MM.1S (cell line): ENCODE measurements at regions not wholly inside any gene's neighbourhood (a gene's known extent, or its start where the extent isn't known, plus 50 kb on each side); places are given as distances from the start of the nearest gene placed in this dataset.

Experiments
- EZH2 ChIP-seq: fragments of 300-600 bp; sonication (generic); optimal IDR thresholded peaks from 2 replicates; pipeline ENCODE3; 2017; ENCODE audit warnings: low read depth, mild to moderate bottlenecking, antibody characterized with exemption, low read length, mixed read lengths
- EZH2phosphoT487 ChIP-seq: fragments of 300-600 bp; sonication (generic); IDR thresholded peaks from 2 replicates; pipeline ENCODE4 v1.6.1; 2018; ENCODE audit warnings: antibody characterized with exemption, low read length

DNA sequence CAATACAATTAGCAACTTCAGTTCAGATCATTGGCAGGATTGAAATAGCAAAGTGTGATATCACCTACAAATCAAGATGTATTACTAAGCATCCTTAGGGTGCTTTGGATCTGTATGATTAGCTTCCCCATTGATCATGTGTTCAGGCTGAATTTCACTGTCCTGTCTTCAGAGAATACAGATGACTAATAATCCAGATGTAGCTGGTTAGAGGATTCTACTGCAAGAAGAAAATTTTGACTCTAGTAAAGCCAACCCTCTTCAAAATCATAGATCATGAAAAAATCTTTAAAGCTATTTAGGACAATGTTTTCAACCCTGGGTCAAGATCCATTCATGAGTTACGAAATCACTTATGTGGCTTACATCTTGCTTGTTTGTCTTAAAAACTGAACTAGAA lies 184.4 kb downstream of the PTGER3 start:
- TF ChIP-seq EZH2phosphoT487 (no peak), EZH2 (no peak)
